SK-N-SH treated with all-trans-retinoic acid at 6 μM for 48 hours (cell line): ENCODE measurements at regions not wholly inside any gene's neighbourhood (a gene's known extent, or its start where the extent isn't known, plus 50 kb on each side); places are given as distances from the start of the nearest gene placed in this dataset.

Experiments
- ATAC-seq: fragments of 200-7000 bp; cut with Tn5 transposase; 3 replicates; pipeline ENCODE4 v1.9.1; 2020; ENCODE audit warnings: mild to moderate bottlenecking, moderate library complexity
- ARNTL ChIP-seq: fragments of 450-650 bp; formaldehyde crosslinking; IDR thresholded peaks from 2 replicates; pipeline ENCODE4 v1.5.0; 2020; ENCODE audit warnings: low read depth, mild to moderate bottlenecking, moderate library complexity, borderline replicate concordance
- BACH2 ChIP-seq: fragments of 250-450 bp; sonication (Bioruptor Pico); IDR thresholded peaks from 2 replicates; pipeline ENCODE4 v1.9.0; 2021; ENCODE audit warnings: mild to moderate bottlenecking, borderline replicate concordance
- CSDC2 ChIP-seq: fragments of 250-450 bp; sonication (Bioruptor Pico); IDR thresholded peaks from 2 replicates; pipeline ENCODE4 v1.5.0; 2020; ENCODE audit warnings: mild to moderate bottlenecking, moderate library complexity
- CSRNP3 ChIP-seq: fragments of 250-450 bp; sonication (Bioruptor Pico); IDR thresholded peaks from 2 replicates; pipeline ENCODE4 v1.5.1; 2021; ENCODE audit warnings: mild to moderate bottlenecking, moderate library complexity
- GLIS3 ChIP-seq: fragments of 250-450 bp; sonication (Bioruptor Pico); IDR thresholded peaks from 2 replicates; pipeline ENCODE4 v1.5.0; 2020; ENCODE audit warnings: mild to moderate bottlenecking, moderate library complexity
- ISL1 ChIP-seq: fragments of 250-450 bp; sonication (Bioruptor Pico); IDR thresholded peaks from 2 replicates; pipeline ENCODE4 v2.1.2; 2022; ENCODE audit warnings: mild to moderate bottlenecking, moderate library complexity
- OSR1 ChIP-seq: fragments of 250-450 bp; sonication (Bioruptor Pico); IDR thresholded peaks from 2 replicates; pipeline ENCODE4 v1.8.0; 2022; ENCODE audit warnings: moderate library complexity, mild to moderate bottlenecking, inconsistent platforms
- RARB ChIP-seq: fragments of 250-450 bp; sonication (Bioruptor Pico); IDR thresholded peaks from 2 replicates; pipeline ENCODE4 v1.8.0; 2021; ENCODE audit warnings: mild to moderate bottlenecking, moderate library complexity
- SNAI2 ChIP-seq: fragments of 250-450 bp; sonication (Bioruptor Pico); IDR thresholded peaks from 2 replicates; pipeline ENCODE4 v1.5.0; 2020; ENCODE audit warnings: mild to moderate bottlenecking, moderate library complexity
- TCF4 ChIP-seq: fragments of 250-450 bp; sonication (Bioruptor Pico); IDR thresholded peaks from 2 replicates; pipeline ENCODE4 v1.8.0; 2021; ENCODE audit warnings: mild to moderate bottlenecking, moderate library complexity, borderline replicate concordance
- TOX ChIP-seq: fragments of 250-450 bp; sonication (Bioruptor Pico); IDR thresholded peaks from 2 replicates; pipeline ENCODE4 v1.8.0; 2021; ENCODE audit warnings: mild to moderate bottlenecking, moderate library complexity, borderline replicate concordance
- ZC3H10 ChIP-seq: fragments of 250-450 bp; sonication (Bioruptor Pico); IDR thresholded peaks from 2 replicates; pipeline ENCODE4 v1.5.1; 2021; ENCODE audit warnings: mild to moderate bottlenecking, moderate library complexity
- ZFP3 ChIP-seq: fragments of 250-450 bp; sonication (Bioruptor Pico); IDR thresholded peaks from 2 replicates; pipeline ENCODE4 v1.5.0; 2020; ENCODE audit warnings: mild to moderate bottlenecking, moderate library complexity
- ZFP30 ChIP-seq: fragments of 450-650 bp; formaldehyde crosslinking; IDR thresholded peaks from 2 replicates; pipeline ENCODE4 v1.5.0; 2022; ENCODE audit warnings: mild to moderate bottlenecking, moderate library complexity
- ZNF565 ChIP-seq: fragments of 450-650 bp; formaldehyde crosslinking; conservative IDR thresholded peaks from 2 replicates; pipeline ENCODE4 v1.5.0; 2020; ENCODE audit warnings: low read depth, mild to moderate bottlenecking, moderate library complexity
- ZNF70 ChIP-seq: fragments of 450-650 bp; formaldehyde crosslinking; IDR thresholded peaks from 2 replicates; pipeline ENCODE4 v1.5.0; 2020; ENCODE audit warnings: mild to moderate bottlenecking, moderate library complexity
- ZNF8 ChIP-seq: fragments of 450-650 bp; formaldehyde crosslinking; IDR thresholded peaks from 2 replicates; pipeline ENCODE4 v1.5.0; 2020; ENCODE audit warnings: mild to moderate bottlenecking, moderate library complexity
- TF ChIP-seq, protein P1 (sequence below): fragments of 250-450 bp; sonication (Bioruptor Pico); IDR thresholded peaks from 2 replicates; pipeline ENCODE4 v1.5.0; 2020; ENCODE audit warnings: mild to moderate bottlenecking, moderate library complexity
- TF ChIP-seq, protein P2 (sequence below): fragments of 250-450 bp; sonication (Bioruptor Pico); IDR thresholded peaks from 2 replicates; pipeline ENCODE4 v1.5.1; 2020; ENCODE audit warnings: low read depth, mild to moderate bottlenecking, moderate library complexity
- TF ChIP-seq, protein P3 (sequence below): fragments of 250-450 bp; sonication (Bioruptor Pico); IDR thresholded peaks from 2 replicates; pipeline ENCODE4 v1.8.0; 2021; ENCODE audit warnings: low read depth, mild to moderate bottlenecking, moderate library complexity, borderline replicate concordance
- TF ChIP-seq, protein P4 (sequence below): fragments of 250-450 bp; sonication (Bioruptor Pico); IDR thresholded peaks from 2 replicates; pipeline ENCODE4 v1.8.0; 2020; ENCODE audit warnings: mild to moderate bottlenecking, moderate library complexity, borderline replicate concordance

- ATAC-seq = no peak
- TF ChIP-seq ZNF70 = no peak
- TF ChIP-seq, all 23 proteins: peak for 0
These were observed 63.8 kb upstream of the CAPRIN2 start for GRCh38 chr12:30818562-30818961.

DNA sequence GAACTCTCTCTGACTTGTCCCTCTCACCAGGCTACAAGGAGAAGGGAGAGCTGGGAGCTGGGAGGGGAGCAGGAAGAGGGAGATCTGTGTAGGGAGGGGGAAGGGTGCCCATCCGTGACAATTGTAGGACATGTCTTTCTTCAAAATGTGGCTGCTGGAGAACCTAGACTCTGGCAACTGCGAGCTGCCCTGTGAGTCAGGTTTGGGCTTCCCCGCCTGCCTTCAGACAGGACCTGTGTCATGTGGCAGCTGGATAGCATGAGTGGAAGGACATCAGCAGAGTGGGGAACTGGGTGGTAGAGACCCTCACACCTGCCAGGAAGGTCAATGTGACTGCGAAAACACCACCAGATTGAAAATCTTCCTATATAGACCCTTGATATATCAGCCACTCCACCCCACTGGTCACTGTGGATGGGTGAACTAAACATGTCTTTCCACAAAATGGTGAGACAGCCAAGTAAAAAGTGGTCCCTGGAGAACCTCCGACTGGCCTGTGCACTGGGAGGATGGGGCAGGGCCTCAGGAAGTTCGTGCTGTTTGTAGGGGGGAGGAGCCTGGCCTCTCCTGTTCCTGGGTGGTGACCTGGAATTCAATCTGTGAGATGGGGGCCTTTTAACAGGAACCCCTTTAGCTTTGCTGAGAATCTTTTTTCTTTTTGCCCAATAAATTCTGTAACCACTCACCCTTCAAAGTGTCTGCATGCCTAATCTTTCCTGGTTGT, 62.2 kb upstream of the CAPRIN2 start:
- no peak for ATAC-seq
- TF ChIP-seq ZFP30 (CRISPR knock-in tag) (no peak), RARB (CRISPR knock-in tag) (no peak), SNAI2 (CRISPR knock-in tag) (no peak), CSDC2 (CRISPR knock-in tag) (no peak), ZNF70 (no peak), ARNTL (CRISPR knock-in tag) (no peak), ZNF8 (CRISPR knock-in tag) (no peak), CSRNP3 (CRISPR knock-in tag) (no peak), GLIS3 (CRISPR knock-in tag) (no peak), TCF4 (CRISPR knock-in tag) (no peak), ISL1 (CRISPR knock-in tag) (no peak), ZNF565 (CRISPR knock-in tag) (no peak)
- TF ChIP-seq, protein P1, sequence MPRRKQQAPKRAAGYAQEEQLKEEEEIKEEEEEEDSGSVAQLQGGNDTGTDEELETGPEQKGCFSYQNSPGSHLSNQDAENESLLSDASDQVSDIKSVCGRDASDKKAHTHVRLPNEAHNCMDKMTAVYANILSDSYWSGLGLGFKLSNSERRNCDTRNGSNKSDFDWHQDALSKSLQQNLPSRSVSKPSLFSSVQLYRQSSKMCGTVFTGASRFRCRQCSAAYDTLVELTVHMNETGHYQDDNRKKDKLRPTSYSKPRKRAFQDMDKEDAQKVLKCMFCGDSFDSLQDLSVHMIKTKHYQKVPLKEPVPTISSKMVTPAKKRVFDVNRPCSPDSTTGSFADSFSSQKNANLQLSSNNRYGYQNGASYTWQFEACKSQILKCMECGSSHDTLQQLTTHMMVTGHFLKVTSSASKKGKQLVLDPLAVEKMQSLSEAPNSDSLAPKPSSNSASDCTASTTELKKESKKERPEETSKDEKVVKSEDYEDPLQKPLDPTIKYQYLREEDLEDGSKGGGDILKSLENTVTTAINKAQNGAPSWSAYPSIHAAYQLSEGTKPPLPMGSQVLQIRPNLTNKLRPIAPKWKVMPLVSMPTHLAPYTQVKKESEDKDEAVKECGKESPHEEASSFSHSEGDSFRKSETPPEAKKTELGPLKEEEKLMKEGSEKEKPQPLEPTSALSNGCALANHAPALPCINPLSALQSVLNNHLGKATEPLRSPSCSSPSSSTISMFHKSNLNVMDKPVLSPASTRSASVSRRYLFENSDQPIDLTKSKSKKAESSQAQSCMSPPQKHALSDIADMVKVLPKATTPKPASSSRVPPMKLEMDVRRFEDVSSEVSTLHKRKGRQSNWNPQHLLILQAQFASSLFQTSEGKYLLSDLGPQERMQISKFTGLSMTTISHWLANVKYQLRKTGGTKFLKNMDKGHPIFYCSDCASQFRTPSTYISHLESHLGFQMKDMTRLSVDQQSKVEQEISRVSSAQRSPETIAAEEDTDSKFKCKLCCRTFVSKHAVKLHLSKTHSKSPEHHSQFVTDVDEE (CRISPR knock-in tag) = no peak
- TF ChIP-seq, protein P2, sequence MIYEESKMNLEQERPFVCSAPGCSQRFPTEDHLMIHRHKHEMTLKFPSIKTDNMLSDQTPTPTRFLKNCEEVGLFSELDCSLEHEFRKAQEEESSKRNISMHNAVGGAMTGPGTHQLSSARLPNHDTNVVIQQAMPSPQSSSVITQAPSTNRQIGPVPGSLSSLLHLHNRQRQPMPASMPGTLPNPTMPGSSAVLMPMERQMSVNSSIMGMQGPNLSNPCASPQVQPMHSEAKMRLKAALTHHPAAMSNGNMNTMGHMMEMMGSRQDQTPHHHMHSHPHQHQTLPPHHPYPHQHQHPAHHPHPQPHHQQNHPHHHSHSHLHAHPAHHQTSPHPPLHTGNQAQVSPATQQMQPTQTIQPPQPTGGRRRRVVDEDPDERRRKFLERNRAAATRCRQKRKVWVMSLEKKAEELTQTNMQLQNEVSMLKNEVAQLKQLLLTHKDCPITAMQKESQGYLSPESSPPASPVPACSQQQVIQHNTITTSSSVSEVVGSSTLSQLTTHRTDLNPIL (CRISPR knock-in tag) = no peak
- TF ChIP-seq, protein P3, sequence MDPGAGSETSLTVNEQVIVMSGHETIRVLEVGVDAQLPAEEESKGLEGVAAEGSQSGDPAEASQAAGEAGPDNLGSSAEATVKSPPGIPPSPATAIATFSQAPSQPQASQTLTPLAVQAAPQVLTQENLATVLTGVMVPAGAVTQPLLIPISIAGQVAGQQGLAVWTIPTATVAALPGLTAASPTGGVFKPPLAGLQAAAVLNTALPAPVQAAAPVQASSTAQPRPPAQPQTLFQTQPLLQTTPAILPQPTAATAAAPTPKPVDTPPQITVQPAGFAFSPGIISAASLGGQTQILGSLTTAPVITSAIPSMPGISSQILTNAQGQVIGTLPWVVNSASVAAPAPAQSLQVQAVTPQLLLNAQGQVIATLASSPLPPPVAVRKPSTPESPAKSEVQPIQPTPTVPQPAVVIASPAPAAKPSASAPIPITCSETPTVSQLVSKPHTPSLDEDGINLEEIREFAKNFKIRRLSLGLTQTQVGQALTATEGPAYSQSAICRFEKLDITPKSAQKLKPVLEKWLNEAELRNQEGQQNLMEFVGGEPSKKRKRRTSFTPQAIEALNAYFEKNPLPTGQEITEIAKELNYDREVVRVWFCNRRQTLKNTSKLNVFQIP = no peak
- TF ChIP-seq, all 23 proteins: peak for 0

DNA sequence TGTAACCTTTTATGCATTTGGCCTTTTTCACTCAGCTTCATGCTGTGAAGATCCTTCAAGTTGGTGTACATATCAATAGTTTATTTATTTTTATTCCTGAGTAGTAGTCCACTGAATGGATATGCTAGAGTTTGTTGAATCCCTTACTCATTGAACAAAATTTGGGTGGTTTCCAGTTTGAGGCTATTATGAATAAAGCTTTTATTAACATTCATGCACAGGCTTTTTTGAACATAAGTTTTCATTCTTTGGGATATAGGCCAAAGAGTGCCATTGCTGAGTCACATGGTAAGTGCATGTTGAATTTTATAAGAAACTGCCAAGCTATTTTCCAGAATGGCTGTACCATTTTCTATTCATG, 59.5 kb upstream of the CAPRIN2 start:
- TF ChIP-seq ZFP3 (CRISPR knock-in tag) (no peak), ZFP30 (CRISPR knock-in tag) (no peak), RARB (CRISPR knock-in tag) (no peak), OSR1 (no peak), BACH2 (CRISPR knock-in tag) (no peak), TOX (no peak), SNAI2 (CRISPR knock-in tag) (no peak), CSRNP3 (CRISPR knock-in tag) (no peak), ZNF70 (no peak), ISL1 (CRISPR knock-in tag) (no peak), GLIS3 (CRISPR knock-in tag) (no peak), ZC3H10 (no peak)
- TF ChIP-seq, protein P4, sequence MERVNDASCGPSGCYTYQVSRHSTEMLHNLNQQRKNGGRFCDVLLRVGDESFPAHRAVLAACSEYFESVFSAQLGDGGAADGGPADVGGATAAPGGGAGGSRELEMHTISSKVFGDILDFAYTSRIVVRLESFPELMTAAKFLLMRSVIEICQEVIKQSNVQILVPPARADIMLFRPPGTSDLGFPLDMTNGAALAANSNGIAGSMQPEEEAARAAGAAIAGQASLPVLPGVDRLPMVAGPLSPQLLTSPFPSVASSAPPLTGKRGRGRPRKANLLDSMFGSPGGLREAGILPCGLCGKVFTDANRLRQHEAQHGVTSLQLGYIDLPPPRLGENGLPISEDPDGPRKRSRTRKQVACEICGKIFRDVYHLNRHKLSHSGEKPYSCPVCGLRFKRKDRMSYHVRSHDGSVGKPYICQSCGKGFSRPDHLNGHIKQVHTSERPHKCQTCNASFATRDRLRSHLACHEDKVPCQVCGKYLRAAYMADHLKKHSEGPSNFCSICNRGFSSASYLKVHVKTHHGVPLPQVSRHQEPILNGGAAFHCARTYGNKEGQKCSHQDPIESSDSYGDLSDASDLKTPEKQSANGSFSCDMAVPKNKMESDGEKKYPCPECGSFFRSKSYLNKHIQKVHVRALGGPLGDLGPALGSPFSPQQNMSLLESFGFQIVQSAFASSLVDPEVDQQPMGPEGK (CRISPR knock-in tag) = no peak
- TF ChIP-seq, protein P1 (CRISPR knock-in tag) = no peak
- ATAC-seq = no peak
